ENCODE measurements at regions not wholly inside any gene's neighbourhood (a gene's known extent, or its start where the extent isn't known, plus 50 kb on each side); places are given as distances from the start of the nearest gene placed in this dataset.

GRCh38 chr12:124147027-124147426 is 147.9 kb upstream of the RFLNA start:
- TF ChIP-seq CTCF (IDR thresholded peaks at IDR 0.05) = no peak
- ATAC-seq = no peak
- no peak overlapping the region for H3K4me3 ChIP-seq
- no peaks in the 10 kb centered on the region for H3K36me3 ChIP-seq
- H3K4me1 ChIP-seq = no peaks in the 10 kb centered on the region
- intact Hi-C loops (cut with DNase I) = no loop called here
- no peaks in the 10 kb centered on the region for H3K27me3 ChIP-seq (ENCODE audit: low read depth)
- no peak overlapping the region for H3K27ac ChIP-seq
- DNase-seq = no peak
- peaks cover 6% of the 10 kb centered on the region for H3K9me3 ChIP-seq

GRCh38 chr12:124147575-124147974 is 147.3 kb upstream of the RFLNA start:
- no peaks in the 10 kb centered on the region for H3K36me3 ChIP-seq
- peaks cover 2% of the 10 kb centered on the region for H3K9me3 ChIP-seq
- no peak for TF ChIP-seq CTCF (IDR thresholded peaks at IDR 0.05)
- ATAC-seq (no peak), DNase-seq (no peak)
- no peaks in the 10 kb centered on the region for H3K27me3 ChIP-seq (ENCODE audit: low read depth)
- H3K4me3 ChIP-seq = no peak overlapping the region
- no peaks in the 10 kb centered on the region for H3K4me1 ChIP-seq
- no peak overlapping the region for H3K27ac ChIP-seq
- intact Hi-C loops (cut with DNase I) = no loop called here

GRCh38 chr12:124148481-124149273 is 146.2 kb upstream of the RFLNA start:
- DNase-seq (no peak), ATAC-seq (no peak)
- Histone ChIP-seq H3K27ac (no peak overlapping the region), H3K36me3 (no peaks in the 10 kb centered on the region), H3K4me3 (no peak overlapping the region), H3K9me3 (no peaks in the 10 kb centered on the region), H3K27me3 (ENCODE audit: low read depth) (no peaks in the 10 kb centered on the region), H3K4me1 (no peaks in the 10 kb centered on the region)
- TF ChIP-seq CTCF (IDR thresholded peaks at IDR 0.05) = no peak
- intact Hi-C loops (cut with DNase I) = no loop called here

GRCh38 chr12:124149287-124149686 is 145.6 kb upstream of the RFLNA start:
- DNase-seq (no peak), ATAC-seq (no peak)
- Histone ChIP-seq H3K36me3 (no peaks in the 10 kb centered on the region), H3K27ac (no peak overlapping the region), H3K4me3 (no peak overlapping the region), H3K4me1 (no peaks in the 10 kb centered on the region), H3K27me3 (ENCODE audit: low read depth) (no peaks in the 10 kb centered on the region), H3K9me3 (no peaks in the 10 kb centered on the region)
- no peak for TF ChIP-seq CTCF (IDR thresholded peaks at IDR 0.05)
- intact Hi-C loops (cut with DNase I) = no loop called here

- no peak for ATAC-seq
- TF ChIP-seq CTCF (IDR thresholded peaks at IDR 0.05) = no peak
- no peak for DNase-seq
- H3K4me1 ChIP-seq = no peaks in the 10 kb centered on the region
- no peak overlapping the region for H3K27ac ChIP-seq
- no peaks in the 10 kb centered on the region for H3K9me3 ChIP-seq
- H3K36me3 ChIP-seq = no peaks in the 10 kb centered on the region
- no peak overlapping the region for H3K4me3 ChIP-seq
- intact Hi-C loops (cut with DNase I) = no loop called here
- no peaks in the 10 kb centered on the region for H3K27me3 ChIP-seq (ENCODE audit: low read depth)
Observed at GRCh38 chr12:124150168-124150567, 144.7 kb upstream of the RFLNA start.

All from lower lobe of right lung (tissue), 2 donors.